Embryonic facial prominence (tissue), 1 donor: ENCODE measurements at regions not wholly inside any gene's neighbourhood (a gene's known extent, or its start where the extent isn't known, plus 50 kb on each side); places are given as distances from the start of the nearest gene placed in this dataset.

Source experiments
- DNase-seq: peaks from one replicate; pipeline ENCODE4 v3.0.0-alpha.2; 2016; ENCODE audit errors: extremely low spot score

GRCh38 chr22:47465809-47466208 is 703.4 kb downstream of the TBC1D22A start:
- DNase-seq, result no peak

DNA sequence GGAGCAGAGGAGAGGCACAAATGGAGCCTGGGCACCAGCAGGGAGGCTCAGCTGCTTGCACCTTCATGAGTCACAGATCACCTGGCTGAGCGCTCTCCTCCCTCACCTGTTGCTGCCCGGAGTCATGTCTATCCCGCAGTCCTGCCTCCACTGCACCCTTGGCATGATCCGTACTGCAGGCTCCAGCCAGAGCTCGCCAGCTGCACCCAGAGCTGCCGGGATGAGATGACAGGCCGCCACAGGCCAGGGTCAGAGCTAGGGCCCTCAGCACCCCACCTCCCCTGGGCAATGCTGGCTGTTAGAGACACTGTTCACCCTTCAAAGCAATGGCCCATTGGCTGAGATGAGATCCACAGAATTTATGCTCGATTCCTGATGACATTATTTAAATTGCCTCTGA is 702.8 kb downstream of the TBC1D22A start:
- DNase-seq, result no peak

DNA sequence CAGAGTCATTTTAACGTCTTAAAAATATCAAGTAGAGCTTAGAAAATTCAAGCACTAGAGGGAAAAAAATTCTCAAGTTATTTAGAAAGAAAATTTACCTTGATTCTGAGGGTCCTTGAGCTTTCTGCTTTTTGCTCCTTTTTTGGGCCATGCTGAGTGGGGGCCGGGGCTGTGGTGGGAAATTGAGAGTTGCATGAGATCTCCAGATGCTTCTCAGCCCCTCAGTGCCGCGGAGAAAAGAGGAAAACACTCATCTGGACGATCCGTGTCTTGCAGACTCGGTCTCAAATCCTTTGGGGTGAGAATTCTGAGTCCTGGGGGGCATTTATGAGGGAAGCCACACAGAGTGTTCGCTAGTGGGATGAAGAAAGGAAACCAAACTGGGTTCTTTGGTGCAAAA is 700.8 kb downstream of the TBC1D22A start:
- DNase-seq, result no peak

- no peak for DNase-seq
These were observed 698.4 kb downstream of the TBC1D22A start for GRCh38 chr22:47460861-47461260.

GRCh38 chr22:47460176-47460575 is 697.7 kb downstream of the TBC1D22A start:
- no peak for DNase-seq

GRCh38 chr22:47458348-47458747 is 695.9 kb downstream of the TBC1D22A start:
- DNase-seq, result no peak

DNA sequence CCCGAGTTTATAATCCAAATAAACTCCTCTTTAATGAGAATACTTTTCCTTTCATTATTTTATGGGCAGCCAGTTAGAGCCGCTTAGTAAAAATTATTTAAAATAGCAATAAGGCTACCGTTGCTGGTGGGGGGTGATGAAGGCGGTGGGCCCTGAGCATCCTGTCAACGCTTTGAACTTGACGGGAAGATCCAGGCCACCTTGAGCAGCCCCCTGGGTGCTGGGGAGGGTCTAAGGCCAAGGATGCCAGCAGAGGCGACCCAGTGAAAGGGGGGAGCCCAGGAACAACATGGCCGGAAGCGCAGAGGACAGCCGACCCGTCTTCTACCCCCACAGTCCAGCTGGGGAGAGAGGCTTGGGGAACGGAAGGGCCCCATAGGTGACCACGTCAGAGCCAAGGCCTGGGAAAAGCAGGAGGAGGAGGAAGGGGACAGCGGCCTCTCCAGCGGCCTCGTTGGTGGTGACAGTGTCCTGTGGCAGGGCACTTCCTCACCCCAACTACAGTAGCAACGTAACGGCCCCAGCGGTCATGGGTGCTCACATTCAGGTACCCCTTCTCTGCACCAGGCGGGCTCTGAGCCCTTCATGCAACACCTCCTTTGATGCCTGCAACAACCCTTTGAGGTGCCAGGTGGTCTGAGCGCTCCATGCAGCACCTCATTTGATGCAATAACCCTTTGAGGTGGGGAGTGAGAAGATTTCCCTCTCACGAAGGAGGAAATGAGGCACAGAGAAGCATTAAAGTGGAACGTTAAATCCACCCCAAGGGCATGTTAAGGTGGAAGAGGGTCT is 695.3 kb downstream of the TBC1D22A start:
- no peak for DNase-seq

DNA sequence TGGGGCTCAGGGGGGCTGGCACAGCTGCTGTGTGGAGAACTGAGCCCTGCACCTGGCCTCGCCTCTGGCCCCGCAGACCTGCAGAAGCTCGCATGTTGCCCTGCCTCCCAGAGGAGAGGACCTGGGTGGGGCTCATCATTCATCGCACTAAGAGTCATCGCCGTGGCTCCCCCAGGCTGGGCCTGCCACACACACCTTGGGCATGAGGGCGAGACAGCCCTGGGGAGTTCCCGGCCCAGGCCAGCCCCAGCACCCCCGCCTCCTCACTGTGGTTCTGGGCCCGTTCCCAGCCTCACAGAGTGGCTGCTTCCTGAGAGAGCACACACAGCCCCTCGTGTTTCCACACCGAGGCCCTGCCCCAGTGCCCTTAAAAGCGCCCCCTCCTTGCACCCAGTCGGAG is 694.6 kb downstream of the TBC1D22A start:
- no peak for DNase-seq

GRCh38 chr22:47456031-47456430 is 693.6 kb downstream of the TBC1D22A start:
- no peak for DNase-seq

DNA sequence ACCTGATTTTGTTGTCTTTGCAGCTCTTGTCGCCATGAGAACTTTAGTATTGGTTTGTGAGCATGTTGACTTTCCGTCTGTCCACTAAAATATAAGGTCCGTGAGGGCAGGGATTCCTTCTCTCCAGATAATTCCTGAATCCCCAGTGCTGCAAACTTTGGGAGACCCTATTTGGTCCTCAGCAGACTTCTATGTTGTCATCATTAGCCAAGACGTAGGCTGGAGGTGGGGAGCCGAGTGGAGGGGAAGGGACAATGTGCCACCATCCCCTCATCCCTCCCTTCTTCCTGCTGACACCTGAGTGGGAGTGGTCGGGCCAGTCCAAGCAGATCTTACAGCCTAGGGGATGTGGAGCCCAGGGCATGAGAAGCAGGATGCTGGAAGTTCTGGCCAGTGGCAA is 690.6 kb downstream of the TBC1D22A start:
- DNase-seq, result no peak

DNA sequence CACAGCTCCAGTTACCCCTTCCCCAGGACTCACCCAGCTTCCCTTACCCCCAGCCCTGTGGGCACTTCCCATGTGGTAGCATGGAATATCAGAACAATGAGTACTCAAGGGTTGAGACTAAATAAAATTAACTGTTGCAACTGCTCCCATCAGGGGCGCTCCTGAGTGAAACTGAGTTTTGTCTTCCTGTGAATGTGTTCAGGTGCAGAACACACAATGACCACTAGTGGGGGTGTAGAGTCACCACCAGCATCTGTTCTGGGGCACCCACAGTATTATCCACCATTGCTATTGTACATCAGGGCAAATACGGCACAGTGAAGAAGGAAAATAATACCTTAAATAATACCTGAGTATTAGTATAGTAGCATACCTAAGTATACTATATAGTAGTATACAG is 689.7 kb downstream of the TBC1D22A start:
- DNase-seq, result no peak

DNA sequence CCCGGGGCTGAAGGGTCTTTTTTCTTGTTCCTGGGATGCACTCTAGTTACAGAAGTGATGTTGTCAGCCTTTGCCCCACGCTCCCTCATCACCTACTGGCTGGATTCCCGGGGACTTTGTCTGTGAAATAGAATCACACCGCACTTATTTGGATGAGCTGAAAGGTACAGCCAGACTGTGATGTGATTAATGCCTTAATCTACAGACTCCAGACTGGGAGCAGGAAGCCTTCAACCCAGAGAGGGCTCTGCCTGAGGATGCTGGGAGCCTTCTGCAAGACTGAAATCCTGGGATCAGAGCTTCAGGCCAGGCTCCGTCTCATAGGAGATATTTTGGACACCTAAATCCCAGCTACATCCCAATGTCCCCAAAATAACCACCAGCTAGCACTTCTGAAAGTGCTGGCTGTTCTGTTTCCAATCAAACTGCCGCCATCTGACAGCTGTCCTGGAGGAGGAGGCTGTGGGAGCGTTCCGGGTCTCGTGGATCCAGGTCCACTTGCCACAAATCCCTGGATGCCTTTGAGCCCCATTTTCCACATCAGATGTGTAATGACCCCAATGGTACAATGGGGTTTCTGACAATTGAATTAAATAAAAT is 688.5 kb downstream of the TBC1D22A start:
- DNase-seq, result no peak

GRCh38 chr22:47449508-47450270 is 687.2 kb downstream of the TBC1D22A start:
- DNase-seq, result no peak

- DNase-seq, result no peak
These were observed 686.1 kb downstream of the TBC1D22A start for GRCh38 chr22:47448231-47449223.

DNA sequence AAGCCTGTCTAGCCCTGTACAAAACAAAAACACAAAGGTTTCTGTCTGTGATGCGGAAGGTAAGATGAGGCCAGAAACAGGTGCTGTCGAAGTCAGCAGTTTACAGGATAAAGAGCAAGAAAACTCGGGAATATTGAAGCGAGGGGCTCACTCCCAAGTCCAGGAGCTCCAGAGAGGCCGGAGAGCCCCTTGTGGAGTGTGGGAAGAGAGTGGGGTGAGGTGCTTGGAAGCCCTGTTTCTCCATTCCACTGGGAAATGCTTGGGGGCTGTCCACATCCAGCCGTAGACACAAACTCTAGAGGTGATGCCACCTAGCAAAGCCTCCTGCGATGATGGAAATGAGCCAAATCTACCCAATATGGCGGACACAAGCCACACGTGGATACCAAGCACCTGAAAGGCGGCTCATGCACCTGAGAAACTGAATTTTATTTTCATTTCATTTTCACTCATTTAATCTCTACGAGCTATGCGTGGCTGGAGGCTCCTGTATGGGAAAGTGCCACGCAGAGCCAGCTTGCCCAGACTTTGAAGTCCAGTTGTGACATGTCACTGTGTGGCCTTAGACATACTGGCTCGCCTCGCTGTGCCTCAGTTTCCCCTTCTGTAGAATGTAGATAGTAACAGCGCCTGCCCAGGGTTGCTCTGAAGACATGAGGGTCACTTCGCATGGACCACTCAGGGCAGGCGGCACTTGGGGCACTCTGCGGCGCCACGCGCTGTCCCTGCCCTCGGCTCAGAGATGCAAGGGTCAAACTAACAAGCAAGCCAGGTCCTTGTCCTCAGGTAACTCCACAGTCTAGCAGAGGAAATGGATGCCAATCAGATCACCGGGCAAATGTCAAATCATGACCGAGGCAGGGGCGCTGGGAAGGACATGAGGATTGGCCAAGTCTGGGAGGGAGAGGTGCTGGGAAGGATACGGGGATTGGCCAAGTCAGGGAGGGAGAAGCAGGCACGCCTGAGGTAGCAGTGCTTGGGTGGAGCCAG is 684.7 kb downstream of the TBC1D22A start:
- DNase-seq, result no peak

DNA sequence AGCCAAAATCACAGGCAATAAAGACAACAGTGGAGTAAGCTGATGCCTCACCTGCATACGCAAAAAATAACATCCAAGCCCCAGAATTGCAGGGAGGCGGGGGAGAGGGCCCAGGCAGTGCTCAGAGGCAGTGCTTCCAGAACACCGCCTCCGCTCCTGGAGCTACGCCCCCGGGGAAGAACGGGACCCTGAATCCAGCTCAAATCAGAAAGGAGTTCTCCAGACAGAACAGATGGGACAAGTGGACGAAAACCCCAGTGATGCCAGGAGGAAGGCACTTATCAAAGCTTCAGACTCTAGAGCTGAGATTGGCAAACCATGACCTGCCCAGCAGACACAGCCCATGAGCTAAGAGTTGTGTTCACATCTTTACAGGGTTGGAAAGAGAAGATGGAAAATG is 683.9 kb downstream of the TBC1D22A start:
- DNase-seq, result no peak

DNA sequence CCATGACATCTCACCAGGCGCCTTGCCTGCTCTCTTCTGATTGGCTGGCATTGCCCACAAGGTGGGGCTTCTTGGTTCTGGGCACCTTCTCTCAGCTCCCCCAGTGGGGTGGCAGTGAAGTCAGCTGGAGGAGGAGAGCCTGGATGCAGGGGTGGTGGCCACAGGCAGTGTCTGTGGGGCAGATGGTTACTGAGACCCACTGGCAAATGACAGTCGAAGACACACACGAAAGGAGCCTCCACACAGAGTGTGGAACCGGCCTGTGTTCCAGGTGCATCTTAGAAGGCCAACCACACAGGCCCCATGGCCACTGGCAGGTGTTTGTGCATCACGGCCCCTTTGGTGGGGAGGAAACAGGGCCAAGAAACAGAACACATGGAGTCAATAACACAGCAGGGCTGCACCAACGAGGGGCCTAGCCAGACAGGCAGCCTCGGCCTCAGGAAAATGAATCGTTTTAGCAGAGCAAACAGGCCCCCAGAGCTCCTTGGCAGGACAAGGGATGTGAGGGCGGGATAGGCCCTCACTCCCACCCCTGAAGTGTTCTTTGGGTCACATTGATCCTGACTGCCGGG is 683.4 kb downstream of the TBC1D22A start:
- no peak for DNase-seq

DNA sequence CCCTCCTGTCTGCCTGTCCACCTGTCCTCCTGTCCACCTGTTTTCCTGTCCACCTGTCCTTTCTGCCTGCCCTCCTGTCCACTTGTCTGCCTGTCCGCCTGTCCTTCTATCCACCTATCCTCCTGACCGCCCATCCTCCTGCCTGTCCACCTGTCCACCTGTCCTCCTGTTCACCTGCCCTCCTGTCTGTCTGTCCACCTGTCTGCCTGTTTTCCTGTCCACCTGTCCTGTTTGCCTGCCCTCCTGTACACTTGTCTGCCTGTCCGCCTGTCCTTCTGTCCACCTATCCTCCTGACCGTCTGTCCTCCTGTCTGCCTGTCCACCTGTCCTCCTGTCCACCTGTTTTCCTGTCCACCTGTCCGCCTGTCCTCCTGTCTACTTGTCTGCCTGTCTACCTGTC is 682.8 kb downstream of the TBC1D22A start:
- DNase-seq, result no peak

GRCh38 chr22:47444746-47445065 is 682.3 kb downstream of the TBC1D22A start:
- DNase-seq, result no peak
